ENCODE measurements at regions not wholly inside any gene's neighbourhood (a gene's known extent, or its start where the extent isn't known, plus 50 kb on each side); places are given as distances from the start of the nearest gene placed in this dataset.

DNA sequence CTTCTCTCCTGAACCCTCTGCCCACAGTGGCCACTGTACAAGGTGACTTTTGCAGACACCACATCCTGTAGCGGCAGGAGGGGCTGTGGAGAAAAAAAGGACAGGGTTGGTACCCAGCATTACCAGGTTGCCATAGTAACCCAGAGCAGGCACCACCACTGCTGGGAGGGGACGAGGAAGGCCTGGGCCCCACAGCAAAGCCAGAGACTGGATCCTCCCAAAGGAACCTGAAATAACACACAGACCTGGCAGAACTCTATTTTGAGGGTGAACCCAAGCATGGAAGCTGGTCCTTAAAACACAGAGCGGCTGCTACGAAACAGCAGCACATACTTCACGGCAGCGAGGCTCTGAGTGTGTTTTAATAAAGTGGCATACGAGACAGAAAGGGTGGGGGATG, 380.6 kb downstream of the CTTN start:
- Histone ChIP-seq H3K27me3 (replicated peaks) (no peaks in the 10 kb centered on the region), H3K36me3 (replicated peaks) (no peaks in the 10 kb centered on the region), H3K4me3 (ENCODE audit: low read depth, low read length) (no peak overlapping the region), H3K27ac (no peak overlapping the region)
- TF ChIP-seq, protein P1, sequence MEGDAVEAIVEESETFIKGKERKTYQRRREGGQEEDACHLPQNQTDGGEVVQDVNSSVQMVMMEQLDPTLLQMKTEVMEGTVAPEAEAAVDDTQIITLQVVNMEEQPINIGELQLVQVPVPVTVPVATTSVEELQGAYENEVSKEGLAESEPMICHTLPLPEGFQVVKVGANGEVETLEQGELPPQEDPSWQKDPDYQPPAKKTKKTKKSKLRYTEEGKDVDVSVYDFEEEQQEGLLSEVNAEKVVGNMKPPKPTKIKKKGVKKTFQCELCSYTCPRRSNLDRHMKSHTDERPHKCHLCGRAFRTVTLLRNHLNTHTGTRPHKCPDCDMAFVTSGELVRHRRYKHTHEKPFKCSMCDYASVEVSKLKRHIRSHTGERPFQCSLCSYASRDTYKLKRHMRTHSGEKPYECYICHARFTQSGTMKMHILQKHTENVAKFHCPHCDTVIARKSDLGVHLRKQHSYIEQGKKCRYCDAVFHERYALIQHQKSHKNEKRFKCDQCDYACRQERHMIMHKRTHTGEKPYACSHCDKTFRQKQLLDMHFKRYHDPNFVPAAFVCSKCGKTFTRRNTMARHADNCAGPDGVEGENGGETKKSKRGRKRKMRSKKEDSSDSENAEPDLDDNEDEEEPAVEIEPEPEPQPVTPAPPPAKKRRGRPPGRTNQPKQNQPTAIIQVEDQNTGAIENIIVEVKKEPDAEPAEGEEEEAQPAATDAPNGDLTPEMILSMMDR (IDR thresholded peaks at IDR 0.05; ENCODE audit: low read depth, low read length, missing control alignments): no peak
- DNase-seq: no peak
- in situ Hi-C loops (cut with HindIII; ENCODE audit: low pct_ligation_motif_present, low sequenced_read_pairs): no loop called here

GRCh38 chr11:70779433-70780245, 381.3 kb downstream of the CTTN start:
- TF ChIP-seq, protein P1 (IDR thresholded peaks at IDR 0.05; ENCODE audit: low read depth, low read length, missing control alignments): no peak
- H3K27ac ChIP-seq: no peak overlapping the region
- no peak for DNase-seq
- no peaks in the 10 kb centered on the region for H3K27me3 ChIP-seq (replicated peaks)
- in situ Hi-C loops (cut with HindIII; ENCODE audit: low pct_ligation_motif_present, low sequenced_read_pairs): no loop called here
- no peaks in the 10 kb centered on the region for H3K36me3 ChIP-seq (replicated peaks)
- no peak overlapping the region for H3K4me3 ChIP-seq (ENCODE audit: low read depth, low read length)

DNA sequence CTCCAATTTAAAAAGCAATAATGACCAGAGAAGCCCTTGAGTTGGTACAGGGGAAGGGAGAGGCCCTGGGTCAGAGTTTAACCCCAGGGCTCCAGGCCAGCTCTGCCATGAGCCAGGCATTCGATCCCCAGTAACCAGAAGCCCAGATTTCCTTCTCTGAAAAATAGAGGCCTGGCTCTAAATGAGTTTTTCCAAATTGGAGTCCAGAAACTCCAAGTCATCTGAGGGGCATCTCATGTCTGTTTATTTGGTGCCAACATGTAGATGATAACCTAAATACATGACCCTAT, 381.9 kb downstream of the CTTN start:
- no peak overlapping the region for H3K27ac ChIP-seq
- no peaks in the 10 kb centered on the region for H3K36me3 ChIP-seq (replicated peaks)
- no peak overlapping the region for H3K4me3 ChIP-seq (ENCODE audit: low read depth, low read length)
- no peaks in the 10 kb centered on the region for H3K27me3 ChIP-seq (replicated peaks)
- no peak for DNase-seq
- in situ Hi-C loops (cut with HindIII; ENCODE audit: low pct_ligation_motif_present, low sequenced_read_pairs): no loop called here
- TF ChIP-seq, protein P1 (IDR thresholded peaks at IDR 0.05; ENCODE audit: low read depth, low read length, missing control alignments): no peak

- in situ Hi-C loops (cut with HindIII; ENCODE audit: low pct_ligation_motif_present, low sequenced_read_pairs): no loop called here
- no peaks in the 10 kb centered on the region for H3K36me3 ChIP-seq (replicated peaks)
- DNase-seq: no peak
- H3K4me3 ChIP-seq (ENCODE audit: low read depth, low read length): no peak overlapping the region
- H3K27me3 ChIP-seq (replicated peaks): no peaks in the 10 kb centered on the region
- TF ChIP-seq, protein P1 (IDR thresholded peaks at IDR 0.05; ENCODE audit: low read depth, low read length, missing control alignments): no peak
- H3K27ac ChIP-seq: no peak overlapping the region
Observed at GRCh38 chr11:70782401-70782913, 384.1 kb downstream of the CTTN start.

DNA sequence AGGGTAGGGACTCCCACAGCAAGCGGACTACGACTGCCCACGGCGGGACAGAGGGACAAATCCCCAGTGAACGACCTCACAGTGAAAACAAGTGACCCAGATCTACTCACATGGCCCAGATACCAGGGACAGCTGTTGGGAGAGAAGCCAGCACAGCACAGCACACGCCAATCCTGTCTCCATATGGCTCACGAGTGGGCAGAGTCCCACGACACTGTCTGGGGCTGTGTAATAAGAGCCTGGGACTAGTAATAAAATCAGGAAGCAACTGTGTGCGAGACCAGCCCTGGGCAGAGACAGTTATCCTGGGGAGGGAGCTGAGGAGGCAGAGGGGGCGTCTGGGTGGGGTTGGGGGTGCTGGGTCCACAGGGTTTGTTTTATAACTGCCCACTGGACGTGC, 385.0 kb downstream of the CTTN start:
- no peak overlapping the region for H3K4me3 ChIP-seq (ENCODE audit: low read depth, low read length)
- no peaks in the 10 kb centered on the region for H3K27me3 ChIP-seq (replicated peaks)
- H3K27ac ChIP-seq: no peak overlapping the region
- no peaks in the 10 kb centered on the region for H3K36me3 ChIP-seq (replicated peaks)
- in situ Hi-C loops (cut with HindIII; ENCODE audit: low pct_ligation_motif_present, low sequenced_read_pairs): no loop called here
- TF ChIP-seq, protein P1 (IDR thresholded peaks at IDR 0.05; ENCODE audit: low read depth, low read length, missing control alignments): no peak
- DNase-seq: no peak

GRCh38 chr11:70783821-70784220, 385.5 kb downstream of the CTTN start:
- in situ Hi-C loops (cut with HindIII; ENCODE audit: low pct_ligation_motif_present, low sequenced_read_pairs): no loop called here
- Histone ChIP-seq H3K27ac (no peak overlapping the region), H3K36me3 (replicated peaks) (no peaks in the 10 kb centered on the region), H3K27me3 (replicated peaks) (no peaks in the 10 kb centered on the region), H3K4me3 (ENCODE audit: low read depth, low read length) (no peak overlapping the region)
- no peak for DNase-seq
- TF ChIP-seq, protein P1 (IDR thresholded peaks at IDR 0.05; ENCODE audit: low read depth, low read length, missing control alignments): no peak
